DND-41 (cell line): ENCODE measurements at regions not wholly inside any gene's neighbourhood (a gene's known extent, or its start where the extent isn't known, plus 50 kb on each side); places are given as distances from the start of the nearest gene placed in this dataset.

Experiments
- ATAC-seq: fragments of 200-7000 bp; cut with Tn5 transposase; 3 replicates; pipeline ENCODE4 v1.9.1; 2021; ENCODE audit warnings: low read depth; ENCODE audit not compliant: insufficient read depth
- DNase-seq: peaks from one replicate; pipeline ENCODE4 v3.0.0-alpha.2; 2020
- H2AFZ ChIP-seq: 2 replicates; pipeline ENCODE4 v1.6.0; 2012; ENCODE audit warnings: low read depth, low read length
- H3K27ac ChIP-seq: 2 replicates; pipeline ENCODE4 v1.5.1; 2012; ENCODE audit warnings: low read length, inconsistent platforms
- H3K27me3 ChIP-seq: fragments of 200-600 bp; sonication (generic); 2 replicates; pipeline ENCODE4 v1.6.0; 2012; ENCODE audit warnings: low read length, mild to moderate bottlenecking, inconsistent platforms; ENCODE audit not compliant: insufficient read depth, poor library complexity
- H3K36me3 ChIP-seq: 2 replicates; pipeline ENCODE4 v1.5.1; 2012; ENCODE audit warnings: low read length, inconsistent platforms; ENCODE audit not compliant: insufficient read depth
- H3K4me1 ChIP-seq: 2 replicates; pipeline ENCODE4 v1.5.1; 2012; ENCODE audit warnings: mild to moderate bottlenecking, low read length; ENCODE audit not compliant: insufficient read depth
- H3K4me2 ChIP-seq: 2 replicates; pipeline ENCODE4 v1.6.0; 2012; ENCODE audit warnings: mild to moderate bottlenecking, moderate library complexity, low read length, inconsistent platforms; ENCODE audit not compliant: insufficient read depth
- H3K4me3 ChIP-seq, 2 experiments: fragments of 200-600 bp in 1 of 2; shearing (Covaris generic) in 1 of 2; 2 replicates each; pipeline ENCODE4 v1.5.1; 2012 to 2016; ENCODE audit warnings: inconsistent platforms in 2 of 2, low read length in 2 of 2, mild to moderate bottlenecking in 2 of 2, low read depth in 1 of 2, moderate library complexity in 1 of 2
- H3K79me2 ChIP-seq: 2 replicates; pipeline ENCODE4 v1.6.0; 2012; ENCODE audit warnings: low read length, inconsistent platforms; ENCODE audit not compliant: insufficient read depth
- H3K9ac ChIP-seq: 2 replicates; pipeline ENCODE4 v1.6.0; 2012; ENCODE audit warnings: low read depth, mild to moderate bottlenecking, inconsistent platforms, low read length, moderate library complexity
- H3K9me3 ChIP-seq: 2 replicates; pipeline ENCODE4 v1.5.1; 2012; ENCODE audit warnings: low read length, moderate library complexity, mild to moderate bottlenecking, inconsistent platforms; ENCODE audit not compliant: insufficient read depth, severe bottlenecking
- H4K20me1 ChIP-seq: 2 replicates; pipeline ENCODE4 v1.6.0; 2012; ENCODE audit warnings: low read length; ENCODE audit not compliant: insufficient read depth
- EZH2 ChIP-seq: IDR thresholded peaks from 3 replicates; pipeline ENCODE4 v1.6.1; 2012; ENCODE audit warnings: borderline replicate concordance, low read depth, mild to moderate bottlenecking, moderate library complexity, low read length, inconsistent platforms; ENCODE audit not compliant: severe bottlenecking
- TF ChIP-seq, protein P1 (sequence below): IDR thresholded peaks from 2 replicates; pipeline ENCODE4 v1.5.1; 2012; ENCODE audit warnings: borderline replicate concordance, low read length, moderate library complexity, mild to moderate bottlenecking; ENCODE audit not compliant: poor library complexity, severe bottlenecking; ENCODE audit errors: extremely low read depth

DNA sequence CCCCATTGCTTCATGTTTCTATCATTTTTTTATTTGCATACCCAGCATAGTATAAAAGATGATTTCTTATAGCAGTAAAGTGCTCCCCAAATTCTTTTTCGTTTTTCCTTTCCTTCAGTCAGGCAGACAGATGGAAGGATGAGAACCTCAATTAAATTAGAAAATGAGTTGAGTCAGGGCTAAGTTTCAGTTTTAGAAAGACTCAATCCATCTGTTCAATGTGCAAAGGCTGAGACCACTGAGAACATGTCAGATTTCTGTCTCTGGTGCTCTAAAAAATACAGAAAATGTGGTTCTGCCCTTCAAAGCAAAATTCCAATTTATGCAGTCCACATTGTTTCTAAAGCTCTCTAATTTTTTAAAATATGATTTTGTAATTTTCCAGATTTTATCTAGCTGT is 257.6 kb upstream of the HS3ST5 start:
- Histone ChIP-seq H3K4me1 (no peaks in the 10 kb centered on the region), H3K9me3 (no peaks in the 10 kb centered on the region), H3K36me3 (no peaks in the 10 kb centered on the region), H3K27me3 (no peaks in the 10 kb centered on the region), H3K4me3 (no peak overlapping the region), H3K4me2 (no peak overlapping the region), H3K79me2 (no peaks in the 10 kb centered on the region), H3K27ac (no peak overlapping the region), H2AFZ (no peak overlapping the region), H4K20me1 (no peaks in the 10 kb centered on the region), H3K9ac (no peak overlapping the region)
- DNase-seq: no peak
- no peak for ATAC-seq
- TF ChIP-seq, protein P1, sequence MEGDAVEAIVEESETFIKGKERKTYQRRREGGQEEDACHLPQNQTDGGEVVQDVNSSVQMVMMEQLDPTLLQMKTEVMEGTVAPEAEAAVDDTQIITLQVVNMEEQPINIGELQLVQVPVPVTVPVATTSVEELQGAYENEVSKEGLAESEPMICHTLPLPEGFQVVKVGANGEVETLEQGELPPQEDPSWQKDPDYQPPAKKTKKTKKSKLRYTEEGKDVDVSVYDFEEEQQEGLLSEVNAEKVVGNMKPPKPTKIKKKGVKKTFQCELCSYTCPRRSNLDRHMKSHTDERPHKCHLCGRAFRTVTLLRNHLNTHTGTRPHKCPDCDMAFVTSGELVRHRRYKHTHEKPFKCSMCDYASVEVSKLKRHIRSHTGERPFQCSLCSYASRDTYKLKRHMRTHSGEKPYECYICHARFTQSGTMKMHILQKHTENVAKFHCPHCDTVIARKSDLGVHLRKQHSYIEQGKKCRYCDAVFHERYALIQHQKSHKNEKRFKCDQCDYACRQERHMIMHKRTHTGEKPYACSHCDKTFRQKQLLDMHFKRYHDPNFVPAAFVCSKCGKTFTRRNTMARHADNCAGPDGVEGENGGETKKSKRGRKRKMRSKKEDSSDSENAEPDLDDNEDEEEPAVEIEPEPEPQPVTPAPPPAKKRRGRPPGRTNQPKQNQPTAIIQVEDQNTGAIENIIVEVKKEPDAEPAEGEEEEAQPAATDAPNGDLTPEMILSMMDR: no peak
- no peak for TF ChIP-seq EZH2

DNA sequence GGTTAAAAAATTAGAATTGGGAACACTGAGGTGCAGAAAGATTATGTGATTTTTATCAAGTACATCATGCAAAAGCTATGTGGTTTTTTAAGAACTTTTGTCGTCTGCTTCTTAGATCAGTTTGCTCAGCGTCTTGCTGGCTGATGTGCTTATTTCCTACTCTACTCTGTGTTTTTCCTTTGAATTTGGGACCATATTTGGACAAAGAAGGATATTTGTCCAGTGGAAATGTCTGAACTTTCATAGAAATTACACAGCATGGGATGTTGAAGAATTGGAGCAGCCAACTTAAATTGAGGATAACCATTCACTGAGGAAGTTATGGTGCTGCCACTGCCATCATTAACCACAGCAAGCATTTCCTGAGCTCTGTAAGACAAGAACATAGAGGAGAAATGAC is 252.8 kb upstream of the HS3ST5 start:
- ATAC-seq (no peak), DNase-seq (no peak)
- TF ChIP-seq EZH2: no peak
- TF ChIP-seq, protein P1: no peak
- Histone ChIP-seq H3K27ac (no peak overlapping the region), H3K4me1 (no peaks in the 10 kb centered on the region), H3K9ac (no peak overlapping the region), H3K4me3 (no peak overlapping the region), H3K36me3 (no peaks in the 10 kb centered on the region), H3K9me3 (no peaks in the 10 kb centered on the region), H3K79me2 (no peaks in the 10 kb centered on the region), H2AFZ (no peak overlapping the region), H4K20me1 (no peaks in the 10 kb centered on the region), H3K27me3 (no peaks in the 10 kb centered on the region), H3K4me2 (no peak overlapping the region)

DNA sequence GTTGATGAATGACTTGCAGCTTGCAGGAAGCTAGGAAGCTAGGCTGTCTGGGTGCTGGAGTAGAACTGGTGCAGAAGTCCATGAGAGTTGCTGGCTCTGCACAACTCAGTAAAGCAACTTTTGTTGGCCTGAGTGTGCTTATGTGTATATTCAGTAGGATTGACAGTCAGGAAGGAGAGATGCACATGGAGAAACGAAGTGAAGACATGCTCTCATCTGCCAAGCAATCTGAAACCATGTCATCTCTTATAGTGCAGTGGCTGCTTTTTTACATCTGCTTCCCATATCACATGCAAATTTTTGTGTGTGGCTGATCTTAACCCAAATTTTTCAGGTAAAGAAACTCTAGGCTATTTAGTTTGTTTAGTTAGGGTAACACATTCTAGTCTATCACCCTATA is 252.4 kb upstream of the HS3ST5 start:
- ATAC-seq (no peak), DNase-seq (no peak)
- H3K4me1 ChIP-seq: no peaks in the 10 kb centered on the region
- no peaks in the 10 kb centered on the region for H3K27me3 ChIP-seq
- H3K36me3 ChIP-seq: no peaks in the 10 kb centered on the region
- no peaks in the 10 kb centered on the region for H3K79me2 ChIP-seq
- TF ChIP-seq, protein P1: no peak
- no peak for TF ChIP-seq EZH2
- H2AFZ ChIP-seq: no peak overlapping the region
- H3K9ac ChIP-seq: no peak overlapping the region
- H4K20me1 ChIP-seq: no peaks in the 10 kb centered on the region
- no peak overlapping the region for H3K4me2 ChIP-seq
- no peak overlapping the region for H3K27ac ChIP-seq
- H3K4me3 ChIP-seq: no peak overlapping the region
- H3K9me3 ChIP-seq: no peaks in the 10 kb centered on the region

DNA sequence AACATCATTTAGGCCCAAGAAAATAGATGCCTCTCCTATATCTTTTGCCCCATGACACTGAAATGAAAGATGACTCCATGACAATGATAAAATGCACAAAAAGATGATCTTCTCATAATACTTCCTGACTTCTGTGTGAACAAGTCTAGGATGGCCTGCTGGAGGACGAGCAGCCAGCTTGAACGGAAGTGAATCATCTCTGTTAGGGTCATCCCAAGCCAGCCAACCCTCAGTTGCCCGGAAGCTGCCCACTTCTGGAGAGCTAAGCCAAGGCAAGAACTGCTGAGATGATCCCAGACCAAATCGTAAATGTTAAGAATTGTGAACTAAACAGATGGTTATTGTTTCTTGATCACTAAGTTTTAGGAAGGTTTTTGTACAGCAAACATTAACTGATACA is 249.7 kb upstream of the HS3ST5 start:
- H3K27me3 ChIP-seq: no peaks in the 10 kb centered on the region
- DNase-seq (no peak), ATAC-seq (no peak)
- no peak overlapping the region for H3K4me2 ChIP-seq
- H3K9me3 ChIP-seq: no peaks in the 10 kb centered on the region
- H4K20me1 ChIP-seq: no peaks in the 10 kb centered on the region
- no peaks in the 10 kb centered on the region for H3K36me3 ChIP-seq
- H3K27ac ChIP-seq: no peak overlapping the region
- no peak overlapping the region for H3K4me3 ChIP-seq
- H2AFZ ChIP-seq: no peak overlapping the region
- no peak overlapping the region for H3K9ac ChIP-seq
- TF ChIP-seq, protein P1: no peak
- TF ChIP-seq EZH2: no peak
- no peaks in the 10 kb centered on the region for H3K4me1 ChIP-seq
- no peaks in the 10 kb centered on the region for H3K79me2 ChIP-seq
